Activated CD8-positive, alpha-beta memory T cell treated with anti-CD3 and anti-CD28 coated beads, Interleukin-2, amount 10 ng/mL, durations not matched to agents 7 days and 5 days (primary cell): ENCODE measurements at regions not wholly inside any gene's neighbourhood (a gene's known extent, or its start where the extent isn't known, plus 50 kb on each side); places are given as distances from the start of the nearest gene placed in this dataset.

Source experiments
- ATAC-seq: fragments of 150-1000 bp; cut with Tn5 transposase; one replicate; pipeline ENCODE4 v1.10.0; 2021; ENCODE audit warnings: moderate library complexity
- CTCF ChIA-PET: fragments of 350-600 bp; sonication (Branson Sonifier 250); formaldehyde crosslinking; loops from one replicate; lab custom pipeline; 2021; ENCODE audit warnings: antibody characterized with exemption; lab: Charles Lee
- DNase-seq: peaks from one replicate; pipeline ENCODE4 v3.0.0-alpha.2; 2020
- H3K27ac Mint-ChIP-seq: one replicate; pipeline ENCODE4 v1.8.0; 2021; ENCODE audit warnings: mild to moderate bottlenecking, mixed read lengths
- H3K27me3 Mint-ChIP-seq: one replicate; pipeline ENCODE4 v1.8.0; 2021; ENCODE audit warnings: mixed read lengths
- H3K36me3 Mint-ChIP-seq: one replicate; pipeline ENCODE4 v1.8.0; 2021; ENCODE audit warnings: mild to moderate bottlenecking, mixed read lengths
- H3K4me1 Mint-ChIP-seq: one replicate; pipeline ENCODE4 v1.8.0; 2021; ENCODE audit warnings: mixed read lengths
- H3K4me3 Mint-ChIP-seq: one replicate; pipeline ENCODE4 v1.8.0; 2021; ENCODE audit warnings: mild to moderate bottlenecking, moderate library complexity, mixed read lengths
- H3K9me3 Mint-ChIP-seq: one replicate; pipeline ENCODE4 v1.8.0; 2022; ENCODE audit warnings: low read depth, mixed read lengths

- no peak overlapping the region for H3K27ac Mint-ChIP-seq
- ATAC-seq, result no peak
- no peaks in the 10 kb centered on the region for H3K9me3 Mint-ChIP-seq
- H3K27me3 Mint-ChIP-seq, result no peaks in the 10 kb centered on the region
- no peak overlapping the region for H3K4me3 Mint-ChIP-seq
- CTCF ChIA-PET, result interaction anchor here (1.2 kb wide), 1 partner anchor 31 kb away, joined by 5 read pairs; no protein-coding TSS in a partner anchor
- no peak for DNase-seq
- peaks cover 2% of the 10 kb centered on the region for H3K36me3 Mint-ChIP-seq
- H3K4me1 Mint-ChIP-seq, result peaks cover 29% of the 10 kb centered on the region
Observed at GRCh38 chr11:86162239-86162638, 82.3 kb upstream of the EED start.

GRCh38 chr11:86161837-86162236 lies 82.7 kb upstream of the EED start:
- H3K27me3 Mint-ChIP-seq, result no peaks in the 10 kb centered on the region
- CTCF ChIA-PET, result interaction anchor here (1.2 to 1.3 kb wide), 2 partner anchors 11 to 32 kb away, joined by 4 to 5 read pairs; no protein-coding TSS in a partner anchor
- ATAC-seq, result no peak
- no peak for DNase-seq
- H3K9me3 Mint-ChIP-seq, result no peaks in the 10 kb centered on the region
- peaks cover 29% of the 10 kb centered on the region for H3K4me1 Mint-ChIP-seq
- peaks cover 2% of the 10 kb centered on the region for H3K36me3 Mint-ChIP-seq
- no peak overlapping the region for H3K4me3 Mint-ChIP-seq
- H3K27ac Mint-ChIP-seq, result no peak overlapping the region

GRCh38 chr11:86161336-86161735 lies 83.2 kb upstream of the EED start:
- no peaks in the 10 kb centered on the region for H3K27me3 Mint-ChIP-seq
- peaks cover 29% of the 10 kb centered on the region for H3K4me1 Mint-ChIP-seq
- peaks cover 2% of the 10 kb centered on the region for H3K36me3 Mint-ChIP-seq
- DNase-seq (no peak), ATAC-seq (no peak)
- H3K27ac Mint-ChIP-seq, result no peak overlapping the region
- no peaks in the 10 kb centered on the region for H3K9me3 Mint-ChIP-seq
- no peak overlapping the region for H3K4me3 Mint-ChIP-seq
- CTCF ChIA-PET, result interaction anchor here (1.3 kb wide), 1 partner anchor 10 kb away, joined by 4 read pairs; no protein-coding TSS in a partner anchor

- H3K9me3 Mint-ChIP-seq, result no peaks in the 10 kb centered on the region
- no peak overlapping the region for H3K4me3 Mint-ChIP-seq
- no peak overlapping the region for H3K27ac Mint-ChIP-seq
- CTCF ChIA-PET, result interaction anchor here (1.3 to 1.5 kb wide), 2 partner anchors 10 to 15 kb away, joined by 3 to 4 read pairs; no protein-coding TSS in a partner anchor
- ATAC-seq (no peak), DNase-seq (no peak)
- H3K4me1 Mint-ChIP-seq, result peaks cover 29% of the 10 kb centered on the region
- H3K36me3 Mint-ChIP-seq, result peaks cover 2% of the 10 kb centered on the region
- H3K27me3 Mint-ChIP-seq, result no peaks in the 10 kb centered on the region
Observed at GRCh38 chr11:86160541-86161149, 83.9 kb upstream of the EED start.

- Mint-ChIP-seq H3K36me3 (peaks cover 2% of the 10 kb centered on the region), H3K27ac (no peak overlapping the region)
- ATAC-seq, result no peak
Observed at GRCh38 chr11:86159581-86159891, 85.0 kb upstream of the EED start.

GRCh38 chr11:86158704-86159580 lies 85.6 kb upstream of the EED start:
- CTCF ChIA-PET, result interaction anchor here (1.2 to 2.5 kb wide), 4 partner anchors 10 to 128 kb away, joined by 3 to 10 read pairs (median 5); no protein-coding TSS in a partner anchor

More at GRCh38 chr11:86159581-86159891, 85.0 kb upstream of the EED start:
- Mint-ChIP-seq H3K4me3 (no peak overlapping the region), H3K27me3 (no peaks in the 10 kb centered on the region), H3K4me1 (peaks cover 29% of the 10 kb centered on the region), H3K9me3 (no peaks in the 10 kb centered on the region)
- CTCF ChIA-PET, result interaction anchor here (0.9 to 2.5 kb wide), 5 partner anchors 9 to 59 kb away, joined by 3 to 10 read pairs (median 5); no protein-coding TSS in a partner anchor
- DNase-seq, result no peak

GRCh38 chr11:86157797-86158378 lies 86.7 kb upstream of the EED start:
- Mint-ChIP-seq H3K27me3 (no peaks in the 10 kb centered on the region), H3K4me3 (no peak overlapping the region), H3K9me3 (no peaks in the 10 kb centered on the region), H3K27ac (no peak overlapping the region), H3K36me3 (peaks cover 2% of the 10 kb centered on the region), H3K4me1 (peaks cover 33% of the 10 kb centered on the region)
- no peak for DNase-seq
- CTCF ChIA-PET, result interaction anchor here (1.1 to 2.5 kb wide), 4 partner anchors 17 to 127 kb away, joined by 3 to 10 read pairs (median 4); no protein-coding TSS in a partner anchor
- no peak for ATAC-seq

More at GRCh38 chr11:86158704-86159580, 85.6 kb upstream of the EED start:
- DNase-seq (no peak), ATAC-seq (no peak)
- Mint-ChIP-seq H3K4me1 (peaks cover 29% of the 10 kb centered on the region), H3K27me3 (no peaks in the 10 kb centered on the region), H3K27ac (peak overlapping the region; percentile 68), H3K9me3 (no peaks in the 10 kb centered on the region), H3K36me3 (peaks cover 2% of the 10 kb centered on the region), H3K4me3 (no peak overlapping the region)

- no peak for DNase-seq
- no peaks in the 10 kb centered on the region for H3K27me3 Mint-ChIP-seq
- H3K4me1 Mint-ChIP-seq, result peaks cover 43% of the 10 kb centered on the region
- H3K9me3 Mint-ChIP-seq, result no peaks in the 10 kb centered on the region
- H3K4me3 Mint-ChIP-seq, result no peak overlapping the region
- ATAC-seq, result no peak
- H3K36me3 Mint-ChIP-seq, result peaks cover 2% of the 10 kb centered on the region
- no peak overlapping the region for H3K27ac Mint-ChIP-seq
- CTCF ChIA-PET, result interaction anchor here (1.1 to 1.6 kb wide), 2 partner anchors 16 to 25 kb away, joined by 4 read pairs; no protein-coding TSS in a partner anchor
Observed at GRCh38 chr11:86156397-86156955, 87.6 kb upstream of the PICALM start.

- DNase-seq (no peak), ATAC-seq (no peak)
- Mint-ChIP-seq H3K9me3 (no peaks in the 10 kb centered on the region), H3K36me3 (peaks cover 2% of the 10 kb centered on the region), H3K27me3 (no peaks in the 10 kb centered on the region), H3K27ac (no peak overlapping the region), H3K4me1 (peaks cover 47% of the 10 kb centered on the region), H3K4me3 (no peak overlapping the region)
- CTCF ChIA-PET, result interaction anchor here (1.3 kb wide), 1 partner anchor 9 kb away, joined by 4 read pairs; no protein-coding TSS in a partner anchor
Observed at GRCh38 chr11:86155200-86155844, 86.4 kb upstream of the PICALM start.

- H3K27me3 Mint-ChIP-seq, result no peaks in the 10 kb centered on the region
- DNase-seq (no peak), ATAC-seq (no peak)
- no peaks in the 10 kb centered on the region for H3K36me3 Mint-ChIP-seq
- H3K27ac Mint-ChIP-seq, result no peak overlapping the region
- H3K9me3 Mint-ChIP-seq, result no peaks in the 10 kb centered on the region
- CTCF ChIA-PET, result no interaction called here
- H3K4me1 Mint-ChIP-seq, result peaks cover 38% of the 10 kb centered on the region
- no peak overlapping the region for H3K4me3 Mint-ChIP-seq
Observed at GRCh38 chr11:86153439-86153838, 84.6 kb upstream of the PICALM start.

GRCh38 chr11:86152901-86153300 lies 84.0 kb upstream of the PICALM start:
- ATAC-seq, result no peak
- no peak overlapping the region for H3K27ac Mint-ChIP-seq
- H3K36me3 Mint-ChIP-seq, result no peaks in the 10 kb centered on the region
- H3K4me3 Mint-ChIP-seq, result no peak overlapping the region
- H3K4me1 Mint-ChIP-seq, result peaks cover 33% of the 10 kb centered on the region
- H3K9me3 Mint-ChIP-seq, result no peaks in the 10 kb centered on the region
- H3K27me3 Mint-ChIP-seq, result no peaks in the 10 kb centered on the region
- DNase-seq, result no peak
- CTCF ChIA-PET, result no interaction called here

- H3K9me3 Mint-ChIP-seq, result no peaks in the 10 kb centered on the region
- no peaks in the 10 kb centered on the region for H3K36me3 Mint-ChIP-seq
- peak overlapping the region; percentile 52 for H3K27ac Mint-ChIP-seq
- CTCF ChIA-PET, result interaction anchor here (1.3 to 1.8 kb wide), 4 partner anchors 9 to 42 kb away, joined by 4 to 5 read pairs (median 4); no protein-coding TSS in a partner anchor
- no peaks in the 10 kb centered on the region for H3K27me3 Mint-ChIP-seq
- H3K4me3 Mint-ChIP-seq, result no peak overlapping the region
- ATAC-seq (peak; percentile 22), DNase-seq (no peak)
- peaks cover 27% of the 10 kb centered on the region for H3K4me1 Mint-ChIP-seq
Observed at GRCh38 chr11:86152006-86152862, 83.3 kb upstream of the PICALM start.
